Fibroblast of the conjunctiva (primary cell): ENCODE measurements at regions not wholly inside any gene's neighbourhood (a gene's known extent, or its start where the extent isn't known, plus 50 kb on each side); places are given as distances from the start of the nearest gene placed in this dataset.
"Not testable (repeated sequence)": the region's sequence is repeated elsewhere in the genome, so short reads cannot be mapped to it uniquely, and the experiment has no call there.

Experiments
- DNase-seq: peaks from one replicate; pipeline ENCODE4 v3.0.0-alpha.2; 2010; ENCODE audit warnings: low read depth

DNA sequence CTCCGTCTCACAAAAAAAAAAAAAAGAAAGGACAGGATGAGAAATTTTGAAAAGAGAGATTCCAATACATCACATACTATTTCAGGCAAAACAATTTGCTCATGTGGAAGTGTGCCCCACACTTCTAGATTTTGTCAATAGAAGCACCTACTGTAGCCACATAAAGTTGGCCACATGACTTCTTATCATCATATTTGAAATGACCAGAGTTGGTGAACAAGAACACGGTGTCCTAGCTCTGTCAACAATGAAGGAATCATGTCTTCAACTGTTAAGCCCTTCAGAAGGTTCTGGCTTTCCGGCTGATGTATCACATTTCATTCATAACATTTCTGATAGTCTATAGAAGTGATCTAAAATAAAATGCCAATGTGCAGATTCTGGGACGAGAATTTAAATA lies 534.5 kb downstream of the TMEM114 start:
- DNase-seq, result no peak

DNA sequence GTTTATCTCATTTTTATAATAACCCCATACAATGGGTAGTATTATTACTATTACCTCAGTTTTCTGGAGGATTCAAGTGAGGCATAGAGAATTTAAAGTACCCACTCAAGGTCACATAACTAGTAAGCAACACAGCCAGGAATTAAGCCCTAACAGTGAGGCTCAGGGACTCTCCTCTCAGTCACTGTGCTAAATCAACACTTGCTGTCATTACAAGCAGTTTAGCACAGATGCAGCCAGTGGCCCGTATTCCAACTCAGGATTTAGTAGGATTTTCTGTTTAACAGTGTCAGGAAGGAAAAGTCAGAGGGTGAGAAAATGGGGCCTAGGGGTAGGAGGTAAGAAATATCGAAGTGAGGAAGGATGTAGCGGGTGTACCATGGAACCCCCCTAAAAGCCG lies 536.9 kb downstream of the TMEM114 start:
- no peak for DNase-seq

DNA sequence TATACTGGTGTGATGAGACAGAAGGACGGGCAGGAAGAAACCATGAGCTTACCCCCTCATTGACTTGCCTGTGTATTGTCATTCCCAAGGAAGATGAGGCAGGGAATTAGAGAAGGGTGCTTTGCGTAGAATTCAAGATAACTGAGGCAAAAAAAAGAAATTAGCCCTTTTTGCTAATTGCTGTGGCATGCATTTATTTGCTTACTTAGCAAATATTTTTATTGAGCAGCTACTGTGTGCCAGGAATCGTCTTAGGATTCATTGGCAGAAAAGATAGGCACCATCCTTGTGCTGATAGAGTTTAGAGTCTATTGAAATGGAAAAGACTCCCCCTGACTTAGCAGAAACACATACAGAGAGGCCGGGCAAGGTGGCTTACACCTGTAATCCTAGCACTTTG lies 541.9 kb downstream of the TMEM114 start:
- no peak for DNase-seq

DNA sequence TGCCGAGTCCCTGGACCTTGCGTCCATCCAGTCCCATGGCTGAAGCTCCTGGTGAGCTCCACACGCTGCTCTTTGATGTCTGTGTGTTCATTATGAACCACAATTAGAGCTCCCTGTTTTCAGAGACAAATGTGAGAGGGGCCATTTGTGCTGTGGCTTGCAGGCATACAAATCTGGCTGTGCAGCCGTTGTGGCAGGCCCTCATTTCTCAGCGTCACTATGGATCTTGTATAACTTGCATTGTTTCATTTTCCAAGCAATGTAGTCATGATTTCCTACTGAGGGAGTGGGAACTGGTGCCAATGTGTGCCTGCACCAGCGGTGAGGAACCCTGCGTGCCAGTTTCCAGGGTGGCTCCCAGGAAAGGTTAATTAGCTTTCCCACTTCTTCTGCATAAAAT lies 542.6 kb downstream of the TMEM114 start:
- no peak for DNase-seq

DNA sequence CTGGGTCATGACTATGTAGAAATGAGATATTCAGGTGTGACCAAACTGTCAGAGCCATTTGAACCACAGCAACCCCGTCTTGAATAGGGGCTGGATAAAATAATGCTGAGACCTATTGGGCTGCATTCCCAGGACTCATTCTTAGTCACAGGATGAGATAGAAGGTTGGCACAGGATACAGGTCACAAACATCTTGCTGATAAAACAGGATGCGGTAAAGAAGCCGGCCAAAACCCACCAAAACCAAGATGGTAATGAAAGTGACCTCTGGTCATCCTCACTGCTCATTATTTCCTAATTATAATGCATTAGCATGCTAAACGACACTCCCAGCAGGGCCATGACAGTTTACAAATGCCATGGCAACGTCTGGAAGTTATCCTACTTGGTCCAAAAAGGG lies 545.5 kb downstream of the TMEM114 start:
- DNase-seq, result no peak

DNA sequence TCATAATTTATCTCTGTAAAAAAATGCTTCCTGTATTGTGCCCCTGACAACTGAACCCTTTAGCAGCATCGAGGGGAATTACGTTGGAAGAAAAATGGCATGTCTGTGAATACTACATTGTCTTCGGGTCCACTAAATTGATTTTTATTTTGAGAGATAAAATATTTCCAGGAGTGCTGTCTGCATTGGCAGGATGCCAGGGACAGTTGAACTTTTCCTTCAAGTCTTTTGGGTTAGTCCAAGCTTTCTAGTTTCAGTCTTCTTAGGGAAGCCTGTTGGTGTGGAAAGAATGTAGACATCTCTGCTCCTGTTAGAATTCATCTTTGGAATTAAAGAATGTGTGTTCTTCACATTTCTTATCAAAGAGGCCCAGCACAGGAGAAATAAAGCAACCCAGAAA lies 557.9 kb downstream of the TMEM114 start:
- no peak for DNase-seq

DNA sequence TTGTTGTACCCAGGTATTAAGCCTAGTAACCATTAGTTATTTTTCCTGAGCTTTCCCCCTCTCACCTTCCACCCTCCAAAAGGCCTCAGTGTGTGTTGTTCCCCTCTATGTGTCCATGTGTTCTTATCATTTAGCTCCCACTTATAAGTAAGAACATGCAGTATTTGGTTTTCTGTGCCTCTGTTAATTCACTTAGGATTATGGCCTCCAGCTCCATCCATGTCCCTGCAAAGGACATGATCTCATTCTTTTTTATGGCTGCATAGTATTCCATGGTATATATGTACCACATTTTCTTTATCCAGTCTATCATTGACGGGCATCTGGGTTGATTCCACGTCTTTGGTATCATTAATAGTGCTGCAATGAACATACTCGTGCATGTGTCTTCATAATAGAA lies 560.3 kb downstream of the TMEM114 start:
- not testable (repeated sequence) for DNase-seq

DNA sequence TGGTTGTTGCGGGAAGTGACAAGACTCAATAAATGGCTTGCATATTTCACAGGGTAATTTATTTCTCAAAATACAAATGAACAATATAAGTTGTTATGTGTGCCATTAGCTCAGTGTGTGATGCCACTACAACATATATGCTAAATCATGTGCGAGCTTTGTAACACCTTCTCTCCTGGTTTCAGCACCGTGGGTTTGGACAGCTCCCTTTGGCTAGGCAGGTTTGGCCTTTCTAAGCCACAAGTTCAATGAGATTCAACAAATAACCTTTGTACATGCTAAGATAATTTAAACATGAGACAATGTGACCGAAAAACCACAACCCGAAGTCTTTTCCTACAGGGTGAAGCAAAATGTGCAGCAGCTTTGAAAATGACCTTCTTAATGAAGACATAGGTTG lies 563.9 kb downstream of the TMEM114 start:
- no peak for DNase-seq

DNA sequence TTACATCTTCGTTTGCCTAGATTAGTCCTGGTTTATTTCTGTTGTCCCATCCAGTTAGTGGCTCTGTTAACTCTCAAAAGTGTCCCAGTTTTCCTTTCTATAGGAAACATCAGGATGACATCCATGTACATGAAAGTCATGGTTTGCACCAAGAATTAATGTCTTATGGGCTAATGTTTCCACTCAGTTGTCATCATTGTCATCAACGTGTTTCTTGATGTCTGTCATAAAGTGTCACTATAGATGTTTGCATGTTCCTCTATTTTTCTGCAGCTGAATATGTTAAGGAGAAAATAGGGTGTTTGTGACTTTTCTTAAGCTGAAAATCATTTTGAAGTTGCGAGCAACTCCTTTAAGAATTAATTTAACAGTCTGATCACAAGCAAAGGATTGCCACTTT lies 567.0 kb downstream of the TMEM114 start:
- DNase-seq, result no peak

DNA sequence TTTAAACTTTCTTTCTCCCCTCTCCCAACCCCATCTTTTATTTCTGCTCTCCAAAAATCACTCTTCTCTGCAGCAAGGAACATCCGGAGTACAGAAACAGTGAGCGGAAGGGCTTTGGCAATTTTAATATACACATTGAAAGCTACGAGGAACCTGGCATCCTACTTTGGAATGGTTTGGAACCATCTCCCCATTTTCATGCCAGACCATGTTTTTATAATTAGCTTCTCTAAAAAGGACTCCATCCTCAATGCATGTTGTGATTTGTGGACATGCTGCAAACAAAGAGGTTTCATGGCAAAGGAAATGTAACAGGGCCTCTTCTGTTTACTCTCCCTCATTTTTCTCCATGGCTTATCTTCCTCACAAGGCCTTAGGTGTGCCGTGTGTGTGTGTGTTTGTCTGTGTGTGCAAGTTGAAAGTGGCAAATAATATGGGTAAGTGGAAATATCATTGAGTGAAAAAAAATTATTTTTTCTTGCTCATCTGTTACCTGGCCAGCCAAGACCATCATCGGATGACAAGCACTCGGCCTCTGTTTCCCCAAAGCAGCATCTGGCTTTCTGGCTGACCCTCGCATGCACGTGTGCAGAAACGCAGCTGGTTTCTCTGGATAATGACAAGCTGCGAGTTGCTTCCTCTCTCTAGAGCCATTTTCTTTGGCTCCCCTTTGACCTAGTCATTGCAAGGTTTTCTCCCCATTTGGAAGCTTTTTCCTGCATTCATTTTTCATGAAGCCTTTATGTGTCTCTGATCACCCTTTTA lies 585.0 kb downstream of the TMEM114 start:
- DNase-seq, result no peak

DNA sequence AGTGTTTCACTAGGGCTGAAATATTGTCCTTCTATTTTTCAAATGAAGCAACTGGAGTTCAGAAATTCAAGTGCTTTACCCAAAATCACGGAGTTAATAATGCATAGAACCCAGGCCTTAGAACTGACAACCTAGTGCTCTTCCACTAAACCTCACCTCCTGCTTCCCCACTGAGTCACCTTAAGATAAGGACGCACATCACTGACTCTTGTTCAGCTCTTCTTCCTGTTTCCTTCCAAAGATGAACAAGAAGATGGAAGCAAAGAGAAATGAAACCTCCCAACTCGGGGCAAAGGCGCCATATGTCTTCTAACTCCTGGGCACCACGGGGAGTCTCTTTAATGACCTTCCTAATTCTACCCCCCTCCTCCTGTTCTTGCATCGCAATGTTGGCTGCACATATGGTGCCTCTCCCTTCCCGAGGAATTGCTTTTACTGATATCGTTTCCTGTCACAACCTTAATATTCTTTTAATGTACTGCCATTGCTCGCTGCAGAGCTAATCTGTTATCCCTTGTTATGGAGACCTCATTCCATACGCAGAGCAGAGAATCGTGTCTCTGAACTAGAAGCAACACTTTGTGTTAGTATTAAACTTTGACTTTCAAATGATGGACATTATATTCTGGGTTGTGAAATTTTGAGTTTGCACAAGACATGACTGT lies 591.4 kb downstream of the TMEM114 start:
- no peak for DNase-seq

DNA sequence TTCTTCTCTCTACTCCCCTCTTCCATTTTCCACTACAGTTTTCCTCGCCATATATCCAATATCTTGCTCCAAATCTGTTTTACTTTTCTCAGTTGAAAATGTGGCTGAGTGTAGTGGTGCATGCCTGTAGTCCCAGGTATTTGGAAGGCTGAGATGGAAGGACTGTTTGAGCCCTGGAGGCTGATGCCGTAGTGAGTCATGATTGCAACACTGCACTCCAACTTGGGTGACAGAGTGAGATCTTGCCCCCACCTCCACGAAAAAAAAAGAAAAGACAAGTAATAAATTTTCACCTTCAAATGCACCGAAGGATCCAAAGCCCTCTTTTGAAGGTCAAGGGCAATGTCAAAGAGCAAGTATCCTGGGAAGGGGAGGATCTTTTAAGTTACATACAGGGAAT lies 592.3 kb downstream of the TMEM114 start:
- DNase-seq, result no peak

DNA sequence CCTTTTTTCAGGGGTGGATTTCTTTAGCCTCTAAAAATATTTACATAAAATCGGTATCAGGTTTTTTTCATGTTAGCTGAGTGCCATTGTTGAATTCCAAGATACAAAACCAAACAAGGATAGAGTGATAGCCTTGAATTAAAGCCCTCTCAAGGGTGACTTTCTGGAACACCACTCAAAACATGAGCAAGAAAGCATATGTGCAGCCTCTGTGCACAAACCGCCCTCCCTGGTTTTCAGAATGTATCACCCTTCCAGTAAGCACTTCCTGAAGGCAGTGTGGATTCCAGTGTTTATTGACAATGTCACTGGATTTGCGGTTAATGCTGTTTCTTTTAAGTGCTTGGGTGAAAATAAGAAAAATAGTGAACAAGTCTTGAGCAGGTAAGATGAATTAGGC lies 597.7 kb downstream of the TMEM114 start:
- DNase-seq, result no peak

DNA sequence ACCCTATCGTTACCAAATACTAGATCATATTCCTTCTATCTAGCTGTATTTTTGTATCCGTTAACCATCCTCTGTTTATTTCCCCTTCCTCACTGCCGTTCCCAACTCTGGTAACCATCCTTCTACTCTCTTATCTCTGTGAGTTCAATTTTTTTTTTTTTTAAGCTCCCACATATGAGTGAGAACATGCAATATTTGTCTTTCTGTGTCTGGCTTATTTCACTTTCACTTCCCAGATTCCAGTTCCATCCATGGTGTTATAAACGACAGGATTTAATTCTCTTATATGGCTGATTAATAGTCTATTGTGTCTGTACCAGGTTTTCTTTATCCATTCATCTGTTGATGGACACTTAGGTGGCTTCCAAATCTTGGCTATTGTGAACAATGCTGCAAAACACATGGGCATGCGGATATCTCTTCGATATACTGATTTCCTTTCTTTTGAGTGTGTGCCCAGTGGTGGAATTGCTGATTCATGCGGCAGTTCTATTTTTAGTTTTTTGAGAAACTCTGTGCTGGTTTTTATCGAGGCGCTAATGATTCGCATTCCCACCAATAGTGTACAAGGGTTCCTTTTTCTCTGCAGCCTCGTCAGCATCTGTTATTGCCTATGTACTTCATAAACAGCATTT lies 599.6 kb downstream of the TMEM114 start:
- DNase-seq, result no peak

DNA sequence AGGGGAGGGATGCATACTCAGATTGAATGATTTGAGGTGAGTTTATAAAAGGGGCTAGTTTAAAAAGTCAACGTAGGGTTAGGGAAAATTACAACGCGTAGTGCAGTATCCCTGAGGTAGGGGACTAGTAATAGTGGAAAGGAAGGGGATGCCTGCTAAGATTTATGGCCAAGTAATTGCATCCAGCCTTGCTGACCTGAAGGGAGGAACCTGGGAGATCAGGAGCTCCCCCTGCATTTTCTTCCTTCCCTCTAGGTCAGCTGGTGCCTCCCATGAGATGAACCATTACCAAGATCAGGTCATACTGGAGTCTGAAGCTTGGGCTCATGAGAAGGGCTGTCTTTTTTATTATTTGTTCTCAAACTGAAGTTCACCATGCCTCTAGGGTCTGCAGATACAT lies 606.6 kb downstream of the TMEM114 start:
- DNase-seq, result no peak

DNA sequence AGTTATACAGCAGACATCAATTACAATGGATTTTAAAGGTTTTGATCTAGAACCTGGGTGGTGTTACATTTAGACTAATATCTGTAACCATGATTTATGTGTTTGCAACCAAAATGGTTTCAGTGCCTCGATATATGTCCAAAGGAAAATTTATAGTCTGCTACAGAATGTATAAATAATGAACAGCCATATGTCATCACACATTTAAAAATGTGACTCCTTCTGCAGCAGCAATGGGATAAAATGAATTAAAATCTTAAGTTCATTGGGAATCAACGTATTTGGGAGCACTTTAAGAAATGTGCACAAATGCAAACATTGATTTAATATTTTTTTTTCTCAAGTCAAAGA lies 610.2 kb downstream of the TMEM114 start:
- no peak for DNase-seq

DNA sequence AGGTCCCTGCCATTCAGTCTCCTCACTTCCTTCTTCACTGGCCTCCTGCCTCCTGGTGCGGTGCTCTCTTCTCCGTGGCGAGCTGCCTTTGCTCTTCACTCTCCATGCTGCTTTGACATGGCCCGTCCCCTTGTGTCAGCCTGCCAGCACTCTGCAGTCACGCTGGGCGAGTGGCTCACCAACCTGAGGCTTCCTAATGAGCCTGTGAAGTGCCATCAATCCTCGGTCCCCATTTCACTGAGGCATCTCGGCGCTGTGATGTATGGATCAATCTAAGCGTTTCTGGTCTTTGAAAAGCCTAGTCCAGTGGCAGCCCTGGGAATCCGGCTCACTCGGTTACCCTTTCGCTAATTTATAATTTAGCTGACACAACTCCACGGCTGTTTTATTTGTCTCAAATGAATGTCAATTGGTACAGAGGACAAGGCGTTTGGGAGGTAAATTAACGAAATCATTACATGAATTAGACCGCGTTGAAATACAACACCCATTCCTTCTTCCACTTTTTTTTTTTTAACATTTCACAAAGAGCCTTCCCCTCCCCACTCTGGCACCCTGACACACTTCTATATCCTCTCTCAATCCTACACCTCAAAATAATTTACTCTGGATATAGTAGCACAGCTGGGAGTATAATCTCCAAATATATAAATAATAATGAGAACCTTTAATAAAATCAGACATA lies 610.7 kb downstream of the TMEM114 start:
- DNase-seq, result no peak

DNA sequence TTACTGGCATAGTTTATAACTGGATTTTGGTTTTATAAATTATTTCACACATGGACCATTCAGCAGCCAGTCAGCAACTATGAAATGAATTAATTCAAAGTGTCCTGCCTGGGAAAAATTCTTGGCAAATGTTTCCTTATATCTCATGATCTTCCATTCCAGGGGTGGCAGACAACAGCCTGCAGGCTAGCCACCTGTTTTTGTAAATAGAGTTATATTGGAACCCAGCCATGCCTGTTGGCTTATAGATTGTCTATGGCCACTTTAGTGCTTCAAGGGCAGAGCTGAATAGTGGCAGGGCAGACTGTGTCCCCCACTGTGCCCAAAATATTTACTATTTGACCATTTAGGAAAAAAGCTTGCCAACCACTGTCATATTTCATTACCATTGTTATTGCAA lies 613.7 kb downstream of the TMEM114 start:
- no peak for DNase-seq

DNA sequence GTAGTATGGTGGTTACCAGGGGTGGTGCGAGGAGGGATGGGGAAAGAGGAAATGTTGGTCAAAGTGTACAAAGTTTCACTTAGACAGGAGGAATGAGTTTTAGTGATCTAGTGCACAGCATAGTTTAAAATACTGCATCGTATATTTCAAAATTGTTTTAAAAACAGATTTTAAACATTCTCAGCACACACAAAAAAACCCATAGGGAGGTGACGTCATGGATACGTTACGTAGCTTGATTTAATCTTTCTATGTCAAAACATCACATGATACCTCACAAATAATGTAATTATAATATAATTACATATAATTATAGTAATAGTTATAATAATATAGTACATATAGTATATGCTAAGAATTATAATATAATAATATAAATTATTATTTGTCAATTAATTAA lies 614.2 kb downstream of the TMEM114 start:
- no peak for DNase-seq

DNA sequence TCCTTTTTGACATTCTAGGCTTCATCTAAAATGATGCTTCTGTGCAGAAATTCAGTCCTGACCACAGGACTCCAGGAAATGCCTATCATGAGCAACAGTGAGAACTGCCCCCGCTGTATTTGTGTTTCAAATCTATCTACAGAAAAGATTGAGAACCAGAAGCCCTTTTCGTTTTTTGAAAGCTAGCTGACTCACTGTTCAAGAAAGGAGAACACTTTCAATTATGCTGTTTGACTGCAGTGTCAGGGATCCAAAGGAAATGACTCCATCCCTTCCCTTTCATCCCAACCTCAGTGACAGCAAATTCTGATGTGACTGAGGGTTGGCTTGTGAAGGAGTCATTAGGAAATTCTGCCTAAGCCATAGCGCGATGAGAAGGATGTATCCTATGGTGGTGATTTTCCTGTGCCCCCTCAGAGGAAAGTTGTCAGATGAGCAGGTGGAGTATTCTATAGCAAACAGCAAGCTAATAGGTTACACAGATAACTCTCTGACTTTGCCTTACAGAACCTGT lies 622.3 kb downstream of the TMEM114 start:
- DNase-seq, result no peak

DNA sequence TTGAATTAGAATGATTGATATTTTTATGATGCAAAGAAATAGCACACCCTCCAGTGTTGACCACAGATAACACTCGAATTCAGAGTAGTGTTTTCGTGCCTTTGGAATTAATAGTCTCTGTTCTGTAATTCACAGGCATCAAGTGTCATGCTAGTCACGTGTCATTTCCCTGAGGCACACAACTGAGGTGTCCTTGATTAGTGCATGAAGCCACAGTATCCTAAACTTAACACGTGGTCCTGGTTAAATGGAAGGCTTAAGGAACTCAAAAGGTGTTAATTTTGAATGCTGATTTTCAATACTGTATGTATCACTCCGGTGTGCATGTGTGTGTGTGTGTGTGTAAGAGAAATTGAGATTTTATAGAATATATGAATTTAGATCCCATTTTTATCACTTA lies 625.6 kb downstream of the TMEM114 start:
- no peak for DNase-seq

DNA sequence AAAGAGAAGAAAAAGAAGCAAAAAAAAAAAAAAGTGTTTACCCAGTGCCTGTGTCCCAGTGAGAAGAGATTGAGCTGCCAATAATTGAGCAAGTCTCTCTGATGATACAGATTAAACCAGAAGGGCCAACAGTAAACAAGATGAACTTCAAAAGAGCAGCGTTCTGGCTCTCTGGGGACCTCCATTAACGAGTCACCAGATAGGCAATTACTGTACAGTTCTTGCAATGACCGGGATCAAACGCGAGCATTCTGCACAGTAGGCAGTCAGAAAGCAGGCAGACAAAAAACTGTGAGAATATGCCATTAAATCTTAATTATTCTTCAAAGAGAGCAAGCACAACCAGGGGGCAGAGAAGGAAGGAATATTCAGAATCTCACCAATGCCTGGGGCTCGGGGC lies 626.1 kb downstream of the TMEM114 start:
- DNase-seq, result no peak
